RPMI8226 (cell line): ENCODE measurements at regions not wholly inside any gene's neighbourhood (a gene's known extent, or its start where the extent isn't known, plus 50 kb on each side); places are given as distances from the start of the nearest gene placed in this dataset.
"Not testable (repeated sequence)": the region's sequence is repeated elsewhere in the genome, so short reads cannot be mapped to it uniquely, and the experiment has no call there.

Experiments used
- DNase-seq: peaks from one replicate; pipeline ENCODE4 v3.0.0-alpha.2; 2015

GRCh38 chr3:147333098-147333497 lies 73.2 kb downstream of the ZIC4 start:
- DNase-seq = no peak

GRCh38 chr3:147328711-147329110 lies 77.6 kb downstream of the ZIC4 start:
- DNase-seq = no peak

DNA sequence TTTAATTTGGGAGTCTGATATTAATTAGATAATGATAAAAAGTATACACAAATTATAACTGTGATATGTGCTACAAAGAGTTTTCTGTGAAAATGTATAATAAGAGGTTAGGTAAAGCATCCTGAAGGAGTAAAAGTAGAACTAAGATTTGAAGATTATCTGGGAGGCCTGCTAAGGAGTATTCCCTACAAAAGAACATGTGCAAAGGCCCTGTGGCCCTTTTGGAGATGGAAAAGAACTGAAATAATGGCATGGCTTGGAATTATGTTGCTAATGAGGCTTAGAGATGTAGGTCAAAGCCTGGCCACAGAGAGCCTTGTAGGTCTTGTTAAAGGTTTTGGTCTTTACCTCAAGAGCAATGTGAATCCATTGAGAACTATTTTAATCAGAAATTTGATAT lies 82.0 kb downstream of the ZIC4 start:
- DNase-seq = no peak

DNA sequence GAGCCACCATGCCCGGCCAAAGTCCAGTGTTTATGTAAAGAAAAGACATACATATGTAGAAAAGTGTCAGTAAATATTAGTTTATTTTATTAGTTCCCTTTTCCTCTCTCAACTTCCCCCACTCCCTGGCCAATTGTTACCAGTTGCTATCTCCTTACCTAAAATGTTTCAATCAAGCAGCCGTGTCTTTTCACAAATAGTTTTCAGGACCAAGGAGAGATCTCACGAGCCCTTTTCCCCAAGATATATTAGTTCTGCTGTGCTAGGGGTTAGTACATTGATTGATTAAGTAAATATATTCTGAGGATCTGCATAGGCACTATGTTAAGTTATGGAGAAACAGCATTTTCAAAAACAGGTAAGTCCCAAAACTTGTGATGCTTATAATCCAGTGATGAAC lies 87.4 kb downstream of the ZIC4 start:
- DNase-seq = no peak

DNA sequence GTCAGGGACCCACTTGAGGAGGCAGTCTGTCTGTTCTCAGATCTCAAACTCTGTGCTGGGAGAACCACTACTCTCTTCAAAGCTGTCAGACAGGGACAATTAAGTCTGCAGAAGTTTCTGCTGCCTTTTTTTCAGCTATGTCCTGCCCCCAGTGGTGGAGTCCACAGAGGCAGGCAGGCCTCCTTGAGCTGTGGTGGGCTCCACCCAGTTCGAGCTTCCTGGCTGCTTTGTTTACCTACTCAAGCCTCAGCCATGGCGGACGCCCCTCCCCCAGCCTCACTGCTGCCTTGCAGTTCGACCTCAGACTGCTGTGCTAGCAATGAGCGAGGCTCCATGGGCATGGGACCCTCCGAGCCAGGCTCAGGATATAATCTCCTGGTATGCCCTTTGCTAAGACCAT lies 89.3 kb downstream of the ZIC4 start:
- DNase-seq = not testable (repeated sequence)

- DNase-seq = no peak
Observed at GRCh38 chr3:147313513-147313912, 92.8 kb downstream of the ZIC4 start.

DNA sequence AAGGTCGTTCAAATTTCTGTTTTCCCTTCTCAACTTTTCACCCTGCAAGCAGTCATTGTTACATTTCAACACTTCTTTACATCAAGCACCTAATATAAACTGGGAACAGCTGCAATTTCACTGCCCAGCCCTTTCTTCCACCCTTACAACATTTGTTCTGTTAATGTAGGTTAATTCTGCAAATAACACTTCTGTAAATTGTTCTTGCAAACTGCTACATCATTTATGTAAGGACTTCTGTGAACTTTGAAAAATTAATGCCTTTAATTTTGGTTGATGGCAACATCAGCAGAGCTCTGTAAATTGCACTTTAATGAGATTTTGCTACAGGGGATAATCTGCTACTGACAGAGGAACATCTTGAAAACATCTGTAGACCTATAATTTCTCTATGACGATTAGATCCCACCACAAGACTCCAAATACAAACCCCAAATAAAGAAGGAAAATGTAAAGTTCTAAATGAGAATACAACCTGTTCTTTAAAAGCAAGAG lies 93.5 kb downstream of the ZIC4 start:
- DNase-seq = no peak

- no peak for DNase-seq
Observed at GRCh38 chr3:147311716-147312115, 94.6 kb downstream of the ZIC4 start.

DNA sequence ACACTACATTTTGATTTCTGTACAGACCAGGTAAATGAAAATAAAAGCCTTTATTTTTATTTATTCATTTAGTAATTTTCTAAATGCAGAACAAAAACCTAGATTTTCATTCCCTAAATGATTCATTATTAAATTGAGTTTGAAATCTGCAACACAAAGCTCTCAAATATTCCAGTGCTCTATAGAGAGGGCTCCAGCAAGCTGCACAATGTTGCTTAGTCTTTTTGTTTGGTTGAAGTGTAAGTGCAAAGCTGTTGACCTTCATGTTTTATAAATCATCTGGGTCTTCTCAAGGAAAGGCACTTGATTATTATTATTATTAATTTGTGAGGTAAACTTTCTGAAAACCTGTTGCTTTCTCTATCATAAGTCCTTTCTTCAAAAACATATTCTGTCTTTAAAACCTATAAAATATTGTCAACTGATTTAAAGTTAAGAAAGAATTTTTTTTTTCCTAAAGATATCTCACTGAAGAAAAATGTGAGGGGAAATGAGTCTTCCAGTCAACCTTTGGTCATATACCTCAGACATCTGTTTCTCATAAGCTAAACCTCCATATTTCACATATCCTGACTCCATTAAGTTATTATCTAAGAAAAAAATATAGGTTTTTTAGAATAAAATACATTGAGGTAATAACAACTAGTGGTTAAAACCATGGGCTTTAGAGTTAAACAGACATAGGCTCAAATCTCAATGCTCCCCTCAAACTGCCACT lies 100.7 kb downstream of the ZIC4 start:
- DNase-seq = no peak

DNA sequence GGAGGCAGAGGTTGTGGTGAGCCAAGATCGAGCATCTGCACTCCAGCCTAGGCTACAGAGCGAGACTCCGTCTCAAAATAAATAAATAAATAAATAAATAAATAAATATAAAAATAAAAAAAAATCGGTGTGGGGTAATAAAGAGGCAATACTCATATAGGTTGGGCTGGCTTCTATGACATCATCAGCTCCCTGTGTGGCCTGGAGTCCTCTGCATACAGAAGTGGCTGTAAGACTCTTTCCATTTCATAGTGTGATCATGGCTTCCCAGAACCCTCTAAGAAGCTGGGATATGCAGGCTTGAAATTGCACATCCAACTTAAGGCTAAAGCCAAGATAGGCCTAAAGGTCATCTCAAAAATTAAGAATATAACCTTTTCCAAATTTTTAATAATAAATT lies 101.6 kb downstream of the ZIC4 start:
- DNase-seq = no peak

- no peak for DNase-seq
Observed at GRCh38 chr3:147301781-147302180, 104.6 kb downstream of the ZIC4 start.

DNA sequence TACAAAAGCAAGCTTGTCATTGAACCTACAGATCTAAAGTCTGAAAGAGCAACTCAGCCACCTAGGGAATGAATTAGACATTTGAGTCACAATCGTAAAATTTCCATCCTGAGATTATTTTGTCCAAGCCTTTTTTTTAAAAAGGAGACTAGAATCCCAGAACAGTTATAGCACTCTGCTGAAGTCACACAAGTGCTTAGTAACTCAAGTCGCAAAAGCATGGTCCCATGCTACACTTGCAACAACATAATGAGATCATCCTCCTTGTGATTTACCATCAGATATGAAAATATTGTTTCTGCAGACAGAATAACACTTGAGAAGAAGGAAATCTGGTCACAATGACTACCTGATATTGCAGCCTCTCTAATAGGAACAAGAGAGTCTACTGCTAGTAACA lies 106.7 kb downstream of the ZIC4 start:
- no peak for DNase-seq

DNA sequence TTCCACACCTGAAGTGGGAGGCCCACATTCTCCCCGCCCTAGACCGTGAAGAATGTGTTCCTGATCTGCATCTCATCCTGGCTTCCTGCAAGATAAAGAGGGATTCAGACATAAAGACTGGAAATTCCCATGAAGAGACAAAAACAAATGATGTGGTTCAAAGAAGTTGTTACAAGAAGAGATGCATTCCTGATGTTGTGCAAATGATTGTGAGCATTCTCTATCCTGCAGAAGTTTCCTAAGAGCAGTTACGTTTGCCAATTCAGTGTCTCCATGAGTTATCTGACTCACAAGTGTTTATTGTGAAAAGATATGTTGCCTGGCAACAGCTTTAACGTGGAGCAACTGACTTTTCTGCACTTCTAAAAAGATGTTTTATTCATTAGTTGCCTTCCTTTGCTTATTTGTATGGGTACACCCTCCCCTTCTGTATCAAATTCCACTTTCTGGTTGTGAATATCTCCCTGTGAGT lies 107.8 kb downstream of the ZIC4 start:
- DNase-seq = no peak

DNA sequence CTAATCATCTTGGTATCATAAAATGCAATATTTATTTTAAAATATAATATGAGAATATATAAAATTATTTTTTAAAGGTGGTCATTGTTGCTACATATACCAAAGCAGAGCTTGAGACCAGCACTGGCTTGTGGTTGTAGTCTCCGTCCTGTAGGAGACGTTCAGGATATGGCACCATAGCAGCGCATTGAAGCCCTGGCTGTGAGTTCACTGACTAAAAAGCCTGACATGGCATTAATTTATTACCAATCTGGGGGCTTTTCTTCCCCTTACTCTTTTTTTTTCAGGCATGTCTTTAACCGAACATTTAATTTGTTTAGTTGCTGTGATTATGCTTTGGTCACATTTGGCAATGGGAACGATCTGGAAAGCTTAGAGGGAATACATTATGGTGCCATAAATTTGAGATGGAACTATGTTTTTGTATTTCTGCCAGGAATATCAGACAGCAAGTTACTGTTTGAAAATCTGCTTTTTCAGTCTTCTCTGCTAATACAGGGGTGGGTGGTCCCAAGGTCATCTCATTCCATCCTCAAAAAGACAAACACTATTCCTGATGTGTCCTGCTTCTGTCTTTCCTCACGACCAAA lies 108.5 kb downstream of the ZIC4 start:
- no peak for DNase-seq

DNA sequence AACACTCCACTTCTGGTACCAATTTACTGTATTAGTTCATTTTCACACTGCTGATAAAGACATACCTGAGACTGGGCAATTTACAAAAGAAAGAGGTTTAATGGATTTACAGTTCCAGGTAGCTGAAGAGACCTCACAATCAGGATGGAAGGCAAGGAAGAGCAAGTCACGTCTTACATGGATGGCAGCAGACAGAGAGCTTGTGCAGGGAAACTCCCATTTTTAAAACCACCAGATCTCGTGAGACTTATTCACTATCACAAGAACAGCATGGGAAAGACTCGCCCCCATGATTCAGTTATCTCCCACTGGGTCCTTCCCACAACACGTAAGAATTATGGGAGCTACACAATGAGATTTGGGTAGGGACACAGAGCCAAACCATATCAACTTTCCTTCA lies 119.0 kb downstream of the ZIC4 start:
- DNase-seq = not testable (repeated sequence)

DNA sequence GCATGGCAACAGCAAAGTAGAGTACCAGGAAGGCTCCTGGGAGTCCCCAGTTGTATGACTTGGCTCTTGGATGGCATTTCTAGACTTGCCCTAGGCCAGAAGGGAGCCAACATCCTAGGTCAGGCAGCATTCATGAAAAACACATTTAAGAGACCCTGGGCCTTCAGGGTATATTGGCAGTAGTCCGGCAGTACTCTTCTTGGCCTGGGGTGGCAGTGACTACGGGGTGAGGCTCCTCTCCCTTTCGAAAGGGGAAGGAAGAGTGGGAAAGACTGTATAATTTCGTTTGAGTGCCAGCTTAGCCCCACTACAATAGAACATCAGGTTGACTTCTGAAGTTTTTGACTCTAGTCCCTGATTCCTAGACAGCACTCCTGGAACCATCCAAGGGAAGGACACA lies 136.4 kb downstream of the ZIC4 start:
- DNase-seq = no peak

DNA sequence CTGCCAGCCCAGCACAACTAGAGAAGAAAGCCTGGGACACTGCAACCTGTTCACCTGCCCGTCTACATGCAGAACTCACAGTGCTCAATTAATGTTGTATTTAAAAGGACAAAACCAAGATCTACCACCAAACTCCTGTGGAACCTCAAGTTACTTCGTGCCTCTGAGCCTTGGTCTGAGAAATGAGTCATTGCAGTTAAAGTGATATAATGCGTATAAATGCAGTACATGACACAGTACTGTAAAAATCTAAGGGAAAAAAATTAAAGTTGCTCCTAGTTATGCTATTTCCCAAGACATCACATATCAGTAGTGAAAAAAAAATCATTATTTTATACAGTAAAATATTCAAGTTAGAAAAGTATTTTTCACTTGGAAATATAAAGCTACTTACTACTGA lies 138.9 kb downstream of the ZIC4 start:
- no peak for DNase-seq

GRCh38 chr3:147257944-147258343 lies 148.4 kb downstream of the ZIC4 start:
- DNase-seq = no peak

GRCh38 chr3:147256739-147257138 lies 149.6 kb downstream of the ZIC4 start:
- DNase-seq = no peak

- no peak for DNase-seq
Observed at GRCh38 chr3:147246906-147247305, 159.4 kb downstream of the ZIC4 start.

GRCh38 chr3:147245638-147246037 lies 160.7 kb downstream of the ZIC4 start:
- not testable (repeated sequence) for DNase-seq

- not testable (repeated sequence) for DNase-seq
Observed at GRCh38 chr3:147245022-147245421, 161.3 kb downstream of the ZIC4 start.

- no peak for DNase-seq
Observed at GRCh38 chr3:147244397-147244796, 161.9 kb downstream of the ZIC4 start.

DNA sequence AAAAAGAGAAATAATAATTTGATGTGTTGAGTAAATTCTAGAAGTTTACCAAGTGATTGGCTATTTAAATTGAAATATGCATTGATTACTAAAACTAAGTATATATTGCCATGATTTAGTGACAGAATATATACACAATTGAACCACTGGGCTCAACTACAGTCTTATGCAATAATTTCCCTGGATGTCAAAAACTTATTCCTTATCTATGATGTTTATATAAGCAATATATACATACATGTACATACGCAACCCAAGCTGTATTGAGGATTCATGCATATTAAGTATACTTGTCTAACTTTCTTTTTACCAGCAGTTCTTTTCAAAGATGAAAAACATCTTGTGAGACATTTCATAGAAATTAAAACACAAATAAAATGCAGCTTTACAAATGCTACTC lies 165.8 kb downstream of the ZIC4 start:
- DNase-seq = no peak

- no peak for DNase-seq
Observed at GRCh38 chr3:147237991-147238390, 168.4 kb downstream of the ZIC4 start.
